ENCODE measurements at regions not wholly inside any gene's neighbourhood (a gene's known extent, or its start where the extent isn't known, plus 50 kb on each side); places are given as distances from the start of the nearest gene placed in this dataset.

- no peak for DNase-seq (ENCODE audit: low read depth, low spot score)
- Histone ChIP-seq H3K4me3 (replicated peaks in 1 of 2; ENCODE audit: low read depth in 1 of 2, low read length in 2 of 2) (no peak overlapping the region), H3K36me3 (ENCODE audit: control insufficient read depth in 1 of 2, insufficient read depth in 2 of 2, low read length in 2 of 2) (no peaks in the 10 kb centered on the region), H4K20me1 (ENCODE audit: insufficient read depth) (no peaks in the 10 kb centered on the region), H3K4me1 (ENCODE audit: control insufficient read depth in 1 of 2, insufficient read depth in 2 of 2, low read length in 2 of 2) (no peaks in the 10 kb centered on the region), H3K9ac (ENCODE audit: low read length) (no peak overlapping the region), H3K27ac (ENCODE audit: low read depth, low read length) (no peak overlapping the region), H3K9me3 (ENCODE audit: control insufficient read depth in 1 of 2, insufficient read depth in 1 of 2, low read depth in 1 of 2, low read length in 2 of 2) (no peaks in the 10 kb centered on the region), H3K79me2 (ENCODE audit: insufficient read depth, low read length) (no peaks in the 10 kb centered on the region), H2AFZ (ENCODE audit: low read depth, low read length, poor library complexity, severe bottlenecking) (no peak overlapping the region), H3K4me2 (ENCODE audit: low read length) (no peak overlapping the region), H3K27me3 (ENCODE audit: insufficient read depth, low read length) (peaks cover 73% of the 10 kb centered on the region), H3K9me2 (ENCODE audit: insufficient read depth) (no peaks in the 10 kb centered on the region)
- TF ChIP-seq EZH2phosphoT487 (IDR thresholded peaks at IDR 0.05; ENCODE audit: borderline replicate concordance) (no peak), CEBPB (IDR thresholded peaks at IDR 0.05; ENCODE audit: low read depth) (no peak), ATF3 (IDR thresholded peaks at IDR 0.05) (no peak), EGR1 (IDR thresholded peaks at IDR 0.05; ENCODE audit: low read depth) (no peak), ZNF274 (IDR thresholded peaks at IDR 0.05; ENCODE audit: low read depth, low read length) (no peak), JUND (IDR thresholded peaks at IDR 0.05) (no peak)
- TF ChIP-seq, protein P1, sequence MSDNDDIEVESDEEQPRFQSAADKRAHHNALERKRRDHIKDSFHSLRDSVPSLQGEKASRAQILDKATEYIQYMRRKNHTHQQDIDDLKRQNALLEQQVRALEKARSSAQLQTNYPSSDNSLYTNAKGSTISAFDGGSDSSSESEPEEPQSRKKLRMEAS (IDR thresholded peaks at IDR 0.05), result no peak
- POLR2A ChIA-PET, result no interaction called here
- RAD21 ChIA-PET (ENCODE audit: low non-redundant PET in 1 of 2, low total read pairs in 2 of 2, uncharacterized antibody in 2 of 2, unreplicated experiment in 2 of 2), result no interaction called here
- intact Hi-C loops (cut with micrococcal nuclease), result no loop called here
- no TSS peak for BruUV-seq (replicated peaks)
- CTCF ChIA-PET, result no interaction called here
- no peak for ATAC-seq
Observed at GRCh38 chr15:60219866-60220265, 177.9 kb downstream of the ANXA2 start.

- TF ChIP-seq CBX3 (IDR thresholded peaks at IDR 0.05; ENCODE audit: low read depth) (no peak), POLR2A (IDR thresholded peaks at IDR 0.05; ENCODE audit: borderline replicate concordance, extremely low read depth, insufficient read depth, insufficient read length) (no peak), FOSL1 (IDR thresholded peaks at IDR 0.05; ENCODE audit: low read depth) (no peak), EGR1 (IDR thresholded peaks at IDR 0.05; ENCODE audit: low read depth) (no peak), ZFX (IDR thresholded peaks at IDR 0.05) (no peak)
- TF ChIP-seq, protein P2, sequence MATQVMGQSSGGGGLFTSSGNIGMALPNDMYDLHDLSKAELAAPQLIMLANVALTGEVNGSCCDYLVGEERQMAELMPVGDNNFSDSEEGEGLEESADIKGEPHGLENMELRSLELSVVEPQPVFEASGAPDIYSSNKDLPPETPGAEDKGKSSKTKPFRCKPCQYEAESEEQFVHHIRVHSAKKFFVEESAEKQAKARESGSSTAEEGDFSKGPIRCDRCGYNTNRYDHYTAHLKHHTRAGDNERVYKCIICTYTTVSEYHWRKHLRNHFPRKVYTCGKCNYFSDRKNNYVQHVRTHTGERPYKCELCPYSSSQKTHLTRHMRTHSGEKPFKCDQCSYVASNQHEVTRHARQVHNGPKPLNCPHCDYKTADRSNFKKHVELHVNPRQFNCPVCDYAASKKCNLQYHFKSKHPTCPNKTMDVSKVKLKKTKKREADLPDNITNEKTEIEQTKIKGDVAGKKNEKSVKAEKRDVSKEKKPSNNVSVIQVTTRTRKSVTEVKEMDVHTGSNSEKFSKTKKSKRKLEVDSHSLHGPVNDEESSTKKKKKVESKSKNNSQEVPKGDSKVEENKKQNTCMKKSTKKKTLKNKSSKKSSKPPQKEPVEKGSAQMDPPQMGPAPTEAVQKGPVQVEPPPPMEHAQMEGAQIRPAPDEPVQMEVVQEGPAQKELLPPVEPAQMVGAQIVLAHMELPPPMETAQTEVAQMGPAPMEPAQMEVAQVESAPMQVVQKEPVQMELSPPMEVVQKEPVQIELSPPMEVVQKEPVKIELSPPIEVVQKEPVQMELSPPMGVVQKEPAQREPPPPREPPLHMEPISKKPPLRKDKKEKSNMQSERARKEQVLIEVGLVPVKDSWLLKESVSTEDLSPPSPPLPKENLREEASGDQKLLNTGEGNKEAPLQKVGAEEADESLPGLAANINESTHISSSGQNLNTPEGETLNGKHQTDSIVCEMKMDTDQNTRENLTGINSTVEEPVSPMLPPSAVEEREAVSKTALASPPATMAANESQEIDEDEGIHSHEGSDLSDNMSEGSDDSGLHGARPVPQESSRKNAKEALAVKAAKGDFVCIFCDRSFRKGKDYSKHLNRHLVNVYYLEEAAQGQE (IDR thresholded peaks at IDR 0.05; ENCODE audit: low read depth), result no peak
- no peaks in the 10 kb centered on the region for H3K9me3 ChIP-seq (ENCODE audit: control insufficient read depth in 1 of 2, insufficient read depth in 1 of 2, low read depth in 1 of 2, low read length in 2 of 2)
- DNase-seq (ENCODE audit: low read depth, low spot score), result no peak
- H3K79me2 ChIP-seq (ENCODE audit: insufficient read depth, low read length), result no peaks in the 10 kb centered on the region
- intact Hi-C loops (cut with micrococcal nuclease), result no loop called here
- H3K36me3 ChIP-seq (ENCODE audit: control insufficient read depth in 1 of 2, insufficient read depth in 2 of 2, low read length in 2 of 2), result no peaks in the 10 kb centered on the region
- no peak overlapping the region for H3K27ac ChIP-seq (ENCODE audit: low read depth, low read length)
- ChIA-PET CTCF (no interaction called here), POLR2A (no interaction called here), RAD21 (ENCODE audit: low non-redundant PET in 1 of 2, low total read pairs in 2 of 2, uncharacterized antibody in 2 of 2, unreplicated experiment in 2 of 2) (no interaction called here)
- H3K27me3 ChIP-seq (ENCODE audit: insufficient read depth, low read length), result peaks cover 80% of the 10 kb centered on the region
- H3K4me3 ChIP-seq (replicated peaks in 1 of 2; ENCODE audit: low read depth in 1 of 2, low read length in 2 of 2), result no peak overlapping the region
- no peak overlapping the region for H3K9ac ChIP-seq (ENCODE audit: low read length)
- no TSS peak for BruUV-seq (replicated peaks)
- no peaks in the 10 kb centered on the region for H3K4me1 ChIP-seq (ENCODE audit: control insufficient read depth in 1 of 2, insufficient read depth in 2 of 2, low read length in 2 of 2)
- H3K9me2 ChIP-seq (ENCODE audit: insufficient read depth), result no peaks in the 10 kb centered on the region
- no peak for ATAC-seq
- no peak overlapping the region for H3K4me2 ChIP-seq (ENCODE audit: low read length)
- no peak overlapping the region for H2AFZ ChIP-seq (ENCODE audit: low read depth, low read length, poor library complexity, severe bottlenecking)
- H4K20me1 ChIP-seq (ENCODE audit: insufficient read depth), result no peaks in the 10 kb centered on the region
Observed at GRCh38 chr15:60221356-60221755, 176.4 kb downstream of the ANXA2 start.

All from HCT116 (cell line).